ENCODE measurements at regions not wholly inside any gene's neighbourhood (a gene's known extent, or its start where the extent isn't known, plus 50 kb on each side); places are given as distances from the start of the nearest gene placed in this dataset.

GRCh38 chr7:46695051-46695708 lies 774.1 kb upstream of the IGFBP3 start:
- no peaks in the 10 kb centered on the region for H3K36me3 Mint-ChIP-seq
- H3K9me3 Mint-ChIP-seq = peaks cover 0 to 14% (median 2%) of the 10 kb centered on the region in 7 donors

GRCh38 chr7:46694058-46694457 lies 773.0 kb upstream of the IGFBP3 start:
- no peaks in the 10 kb centered on the region for H3K36me3 Mint-ChIP-seq
- H3K9me3 Mint-ChIP-seq = peaks cover 0 to 14% (median 2%) of the 10 kb centered on the region in 7 donors
- Histone ChIP-seq H3K9me3 (ENCODE audit: control insufficient read depth in 2 of 2, low read length in 2 of 2) (no peaks in the 10 kb centered on the region), H3K4me3 (ENCODE audit: low read depth, low read length) (no peak overlapping the region), H3K27me3 (ENCODE audit: control insufficient read depth, insufficient read depth, low read length) (no peaks in the 10 kb centered on the region), H3K4me1 (ENCODE audit: control insufficient read depth, insufficient read depth, low read length, poor library complexity, severe bottlenecking) (no peaks in the 10 kb centered on the region), H3K27ac (ENCODE audit: insufficient read depth, low read length, poor library complexity, severe bottlenecking) (no peak overlapping the region), H3K36me3 (ENCODE audit: control insufficient read depth, insufficient read depth, low read length) (no peaks in the 10 kb centered on the region)
- DNase-seq (no peak), ATAC-seq (ENCODE audit: low read depth in 2 of 2) (no peak)
- H3K4me1 Mint-ChIP-seq = no peaks in the 10 kb centered on the region
- H3K27me3 Mint-ChIP-seq = no peaks in the 10 kb centered on the region
- no peak overlapping the region for H3K4me3 Mint-ChIP-seq
- H3K27ac Mint-ChIP-seq = no peak overlapping the region

More at GRCh38 chr7:46695051-46695708, 774.1 kb upstream of the IGFBP3 start:
- H3K36me3 ChIP-seq (ENCODE audit: control insufficient read depth, insufficient read depth, low read length) = no peaks in the 10 kb centered on the region
- H3K4me1 ChIP-seq (ENCODE audit: control insufficient read depth, insufficient read depth, low read length, poor library complexity, severe bottlenecking) = no peaks in the 10 kb centered on the region
- Mint-ChIP-seq H3K4me1 (no peaks in the 10 kb centered on the region), H3K4me3 (no peak overlapping the region), H3K27ac (no peak overlapping the region), H3K27me3 (no peaks in the 10 kb centered on the region)
- ATAC-seq (ENCODE audit: low read depth in 2 of 2) = no peak
- no peak overlapping the region for H3K27ac ChIP-seq (ENCODE audit: insufficient read depth, low read length, poor library complexity, severe bottlenecking)
- no peak overlapping the region for H3K4me3 ChIP-seq (ENCODE audit: low read depth, low read length)
- H3K9me3 ChIP-seq (ENCODE audit: control insufficient read depth in 2 of 2, low read length in 2 of 2) = no peaks in the 10 kb centered on the region
- no peak for DNase-seq
- no peaks in the 10 kb centered on the region for H3K27me3 ChIP-seq (ENCODE audit: control insufficient read depth, insufficient read depth, low read length)

- ATAC-seq (ENCODE audit: low read depth in 2 of 2) (no peak), DNase-seq (no peak)
- Histone ChIP-seq H3K27me3 (ENCODE audit: control insufficient read depth, insufficient read depth, low read length) (no peaks in the 10 kb centered on the region), H3K4me3 (ENCODE audit: low read depth, low read length) (no peak overlapping the region), H3K4me1 (ENCODE audit: control insufficient read depth, insufficient read depth, low read length, poor library complexity, severe bottlenecking) (no peaks in the 10 kb centered on the region), H3K36me3 (ENCODE audit: control insufficient read depth, insufficient read depth, low read length) (no peaks in the 10 kb centered on the region), H3K9me3 (ENCODE audit: control insufficient read depth in 2 of 2, low read length in 2 of 2) (no peaks in the 10 kb centered on the region), H3K27ac (ENCODE audit: insufficient read depth, low read length, poor library complexity, severe bottlenecking) (no peak overlapping the region)
- no peak overlapping the region for H3K4me3 Mint-ChIP-seq
- H3K27ac Mint-ChIP-seq = no peak overlapping the region
- no peaks in the 10 kb centered on the region for H3K4me1 Mint-ChIP-seq
- H3K9me3 Mint-ChIP-seq = peaks cover 0 to 9% (median 4%) of the 10 kb centered on the region in 7 donors
- H3K36me3 Mint-ChIP-seq = no peaks in the 10 kb centered on the region
- no peaks in the 10 kb centered on the region for H3K27me3 Mint-ChIP-seq
These were observed 766.1 kb upstream of the IGFBP3 start for GRCh38 chr7:46687203-46687602.

- no peak overlapping the region for H3K27ac ChIP-seq (ENCODE audit: insufficient read depth, low read length, poor library complexity, severe bottlenecking)
- Mint-ChIP-seq H3K27ac (no peak overlapping the region), H3K4me3 (no peak overlapping the region), H3K27me3 (no peaks in the 10 kb centered on the region), H3K4me1 (no peaks in the 10 kb centered on the region), H3K9me3 (peaks cover 0 to 7% (median 2%) of the 10 kb centered on the region in 7 donors), H3K36me3 (no peaks in the 10 kb centered on the region)
- no peak for DNase-seq
- H3K4me1 ChIP-seq (ENCODE audit: control insufficient read depth, insufficient read depth, low read length, poor library complexity, severe bottlenecking) = no peaks in the 10 kb centered on the region
- no peak for ATAC-seq (ENCODE audit: low read depth in 2 of 2)
- no peaks in the 10 kb centered on the region for H3K27me3 ChIP-seq (ENCODE audit: control insufficient read depth, insufficient read depth, low read length)
- no peaks in the 10 kb centered on the region for H3K9me3 ChIP-seq (ENCODE audit: control insufficient read depth in 2 of 2, low read length in 2 of 2)
- H3K4me3 ChIP-seq (ENCODE audit: low read depth, low read length) = no peak overlapping the region
- H3K36me3 ChIP-seq (ENCODE audit: control insufficient read depth, insufficient read depth, low read length) = no peaks in the 10 kb centered on the region
These were observed 764.0 kb upstream of the IGFBP3 start for GRCh38 chr7:46685051-46685450.

- H3K36me3 ChIP-seq (ENCODE audit: control insufficient read depth, insufficient read depth, low read length) = no peaks in the 10 kb centered on the region
- no peak for DNase-seq
- peaks cover 1 to 7% (median 3%) of the 10 kb centered on the region in 7 donors for H3K9me3 Mint-ChIP-seq
These were observed 762.0 kb upstream of the IGFBP3 start for GRCh38 chr7:46682836-46683624.

GRCh38 chr7:46681865-46682503 lies 760.9 kb upstream of the IGFBP3 start:
- H3K27ac ChIP-seq (ENCODE audit: insufficient read depth, low read length, poor library complexity, severe bottlenecking) = no peak overlapping the region
- no peak for ATAC-seq (ENCODE audit: low read depth in 2 of 2)

More at GRCh38 chr7:46682836-46683624, 762.0 kb upstream of the IGFBP3 start:
- H3K4me3 Mint-ChIP-seq = no peak overlapping the region
- no peaks in the 10 kb centered on the region for H3K4me1 Mint-ChIP-seq
- no peaks in the 10 kb centered on the region for H3K9me3 ChIP-seq (ENCODE audit: control insufficient read depth in 2 of 2, low read length in 2 of 2)
- no peak overlapping the region for H3K4me3 ChIP-seq (ENCODE audit: low read depth, low read length)
- ATAC-seq (ENCODE audit: low read depth in 2 of 2) = no peak
- no peak overlapping the region for H3K27ac Mint-ChIP-seq
- no peaks in the 10 kb centered on the region for H3K27me3 Mint-ChIP-seq
- no peaks in the 10 kb centered on the region for H3K36me3 Mint-ChIP-seq
- no peaks in the 10 kb centered on the region for H3K27me3 ChIP-seq (ENCODE audit: control insufficient read depth, insufficient read depth, low read length)
- H3K4me1 ChIP-seq (ENCODE audit: control insufficient read depth, insufficient read depth, low read length, poor library complexity, severe bottlenecking) = no peaks in the 10 kb centered on the region
- H3K27ac ChIP-seq (ENCODE audit: insufficient read depth, low read length, poor library complexity, severe bottlenecking) = no peak overlapping the region

GRCh38 chr7:46680147-46680546 lies 759.1 kb upstream of the IGFBP3 start:
- ATAC-seq (ENCODE audit: low read depth in 2 of 2) (no peak), DNase-seq (no peak)
- no peak overlapping the region for H3K4me3 Mint-ChIP-seq
- peaks cover 0 to 10% (median 5%) of the 10 kb centered on the region in 7 donors for H3K9me3 Mint-ChIP-seq
- no peaks in the 10 kb centered on the region for H3K4me1 Mint-ChIP-seq
- H3K36me3 Mint-ChIP-seq = no peaks in the 10 kb centered on the region
- Histone ChIP-seq H3K27me3 (ENCODE audit: control insufficient read depth, insufficient read depth, low read length) (no peaks in the 10 kb centered on the region), H3K36me3 (ENCODE audit: control insufficient read depth, insufficient read depth, low read length) (no peaks in the 10 kb centered on the region), H3K4me3 (ENCODE audit: low read depth, low read length) (no peak overlapping the region), H3K9me3 (ENCODE audit: control insufficient read depth in 2 of 2, low read length in 2 of 2) (no peaks in the 10 kb centered on the region), H3K4me1 (ENCODE audit: control insufficient read depth, insufficient read depth, low read length, poor library complexity, severe bottlenecking) (no peaks in the 10 kb centered on the region), H3K27ac (ENCODE audit: insufficient read depth, low read length, poor library complexity, severe bottlenecking) (no peak overlapping the region)
- H3K27me3 Mint-ChIP-seq = no peaks in the 10 kb centered on the region
- H3K27ac Mint-ChIP-seq = no peak overlapping the region

More at GRCh38 chr7:46681865-46682503, 760.9 kb upstream of the IGFBP3 start:
- DNase-seq = no peak
- H3K4me1 Mint-ChIP-seq = no peaks in the 10 kb centered on the region
- no peaks in the 10 kb centered on the region for H3K27me3 Mint-ChIP-seq
- no peaks in the 10 kb centered on the region for H3K4me1 ChIP-seq (ENCODE audit: control insufficient read depth, insufficient read depth, low read length, poor library complexity, severe bottlenecking)
- H3K27ac Mint-ChIP-seq = no peak overlapping the region
- peaks cover 0 to 10% (median 5%) of the 10 kb centered on the region in 7 donors for H3K9me3 Mint-ChIP-seq
- no peaks in the 10 kb centered on the region for H3K36me3 Mint-ChIP-seq
- H3K36me3 ChIP-seq (ENCODE audit: control insufficient read depth, insufficient read depth, low read length) = no peaks in the 10 kb centered on the region
- H3K4me3 Mint-ChIP-seq = no peak overlapping the region
- H3K27me3 ChIP-seq (ENCODE audit: control insufficient read depth, insufficient read depth, low read length) = no peaks in the 10 kb centered on the region
- no peak overlapping the region for H3K4me3 ChIP-seq (ENCODE audit: low read depth, low read length)
- H3K9me3 ChIP-seq (ENCODE audit: control insufficient read depth in 2 of 2, low read length in 2 of 2) = no peaks in the 10 kb centered on the region
